ENCODE measurements at regions not wholly inside any gene's neighbourhood (a gene's known extent, or its start where the extent isn't known, plus 50 kb on each side); places are given as distances from the start of the nearest gene placed in this dataset.

- TF ChIP-seq CTCF (IDR thresholded peaks at IDR 0.05) = no peak
- Histone ChIP-seq H3K27ac (ENCODE audit: low read depth in 1 of 2, low read length in 2 of 2) (no peak overlapping the region), H3K4me3 (replicated peaks in 1 of 3; ENCODE audit: low read depth in 2 of 3, low read length in 3 of 3) (no peak overlapping the region), H3K9ac (ENCODE audit: insufficient read depth, low read length, poor library complexity, severe bottlenecking) (no peak overlapping the region), H3K4me2 (replicated peaks; ENCODE audit: extremely low read depth, low read length, poor library complexity, severe bottlenecking) (no peak overlapping the region), H2AFZ (ENCODE audit: insufficient read depth, low read depth, low read length, poor library complexity, severe bottlenecking) (no peak overlapping the region), H3K36me3 (replicated peaks in 1 of 2; ENCODE audit: control insufficient read depth in 1 of 2, insufficient read depth in 2 of 2, low read length in 2 of 2) (no peaks in the 10 kb centered on the region), H4K20me1 (ENCODE audit: insufficient read depth, low read length) (no peaks in the 10 kb centered on the region), H3K9me3 (replicated peaks in 1 of 2; ENCODE audit: control insufficient read depth in 1 of 2, insufficient read depth in 1 of 2, low read length in 2 of 2) (no peaks in the 10 kb centered on the region), H3K79me2 (ENCODE audit: insufficient read depth, low read length) (no peaks in the 10 kb centered on the region), H3K27me3 (ENCODE audit: control insufficient read depth in 2 of 2, insufficient read depth in 2 of 2, low read length in 2 of 2) (no peaks in the 10 kb centered on the region), H3K4me1 (ENCODE audit: control insufficient read depth in 1 of 2, insufficient read depth in 2 of 2, low read length in 2 of 2) (no peaks in the 10 kb centered on the region)
- WGBS (ENCODE audit: insufficient coverage) = no CpG with 5 or more reads among the region's 2 CpGs
- Mint-ChIP-seq H3K9me3 (peaks cover 0 to 5% (median 0%) of the 10 kb centered on the region in 7 donors), H3K36me3 (no peaks in the 10 kb centered on the region), H3K4me1 (no peaks in the 10 kb centered on the region), H3K27ac (no peak overlapping the region), H3K27me3 (ENCODE audit: low read depth in 3 of 3) (peaks cover 0 to 2% (median 0%) of the 10 kb centered on the region in 3 donors), H3K4me3 (no peak overlapping the region)
- no peak for DNase-seq
- intact Hi-C loops (cut with micrococcal nuclease) = no loop called here
Observed at GRCh38 chr3:95401693-95402092, 1338.8 kb downstream of the NSUN3 start.

GRCh38 chr3:95407709-95408463 is 1345.0 kb downstream of the NSUN3 start:
- intact Hi-C loops (cut with micrococcal nuclease) = no loop called here
- Histone ChIP-seq H3K9me3 (replicated peaks in 1 of 2; ENCODE audit: control insufficient read depth in 1 of 2, insufficient read depth in 1 of 2, low read length in 2 of 2) (peaks cover 0 to 3% of the 10 kb centered on the region in 2 donors), H3K9ac (ENCODE audit: insufficient read depth, low read length, poor library complexity, severe bottlenecking) (no peak overlapping the region), H4K20me1 (ENCODE audit: insufficient read depth, low read length) (no peaks in the 10 kb centered on the region), H3K27me3 (ENCODE audit: control insufficient read depth in 2 of 2, insufficient read depth in 2 of 2, low read length in 2 of 2) (no peaks in the 10 kb centered on the region), H3K79me2 (ENCODE audit: insufficient read depth, low read length) (no peaks in the 10 kb centered on the region), H3K4me2 (replicated peaks; ENCODE audit: extremely low read depth, low read length, poor library complexity, severe bottlenecking) (no peak overlapping the region), H3K27ac (ENCODE audit: low read depth in 1 of 2, low read length in 2 of 2) (no peak overlapping the region), H3K4me3 (replicated peaks in 1 of 3; ENCODE audit: low read depth in 2 of 3, low read length in 3 of 3) (no peak overlapping the region), H3K4me1 (ENCODE audit: control insufficient read depth in 1 of 2, insufficient read depth in 2 of 2, low read length in 2 of 2) (no peaks in the 10 kb centered on the region), H3K36me3 (replicated peaks in 1 of 2; ENCODE audit: control insufficient read depth in 1 of 2, insufficient read depth in 2 of 2, low read length in 2 of 2) (no peaks in the 10 kb centered on the region), H2AFZ (ENCODE audit: insufficient read depth, low read depth, low read length, poor library complexity, severe bottlenecking) (no peak overlapping the region)
- DNase-seq = no peak
- TF ChIP-seq CTCF (IDR thresholded peaks at IDR 0.05) = no peak
- Mint-ChIP-seq H3K4me3 (no peak overlapping the region), H3K36me3 (no peaks in the 10 kb centered on the region), H3K4me1 (no peaks in the 10 kb centered on the region), H3K27me3 (ENCODE audit: low read depth in 3 of 3) (no peaks in the 10 kb centered on the region), H3K9me3 (peaks cover 0 to 9% (median 2%) of the 10 kb centered on the region in 7 donors), H3K27ac (no peak overlapping the region)
- no CpG with 5 or more reads among the region's 4 CpGs for WGBS (ENCODE audit: insufficient coverage)

Measured in CD14-positive monocyte (primary cell).